ENCODE measurements at regions not wholly inside any gene's neighbourhood (a gene's known extent, or its start where the extent isn't known, plus 50 kb on each side); places are given as distances from the start of the nearest gene placed in this dataset.

DNA sequence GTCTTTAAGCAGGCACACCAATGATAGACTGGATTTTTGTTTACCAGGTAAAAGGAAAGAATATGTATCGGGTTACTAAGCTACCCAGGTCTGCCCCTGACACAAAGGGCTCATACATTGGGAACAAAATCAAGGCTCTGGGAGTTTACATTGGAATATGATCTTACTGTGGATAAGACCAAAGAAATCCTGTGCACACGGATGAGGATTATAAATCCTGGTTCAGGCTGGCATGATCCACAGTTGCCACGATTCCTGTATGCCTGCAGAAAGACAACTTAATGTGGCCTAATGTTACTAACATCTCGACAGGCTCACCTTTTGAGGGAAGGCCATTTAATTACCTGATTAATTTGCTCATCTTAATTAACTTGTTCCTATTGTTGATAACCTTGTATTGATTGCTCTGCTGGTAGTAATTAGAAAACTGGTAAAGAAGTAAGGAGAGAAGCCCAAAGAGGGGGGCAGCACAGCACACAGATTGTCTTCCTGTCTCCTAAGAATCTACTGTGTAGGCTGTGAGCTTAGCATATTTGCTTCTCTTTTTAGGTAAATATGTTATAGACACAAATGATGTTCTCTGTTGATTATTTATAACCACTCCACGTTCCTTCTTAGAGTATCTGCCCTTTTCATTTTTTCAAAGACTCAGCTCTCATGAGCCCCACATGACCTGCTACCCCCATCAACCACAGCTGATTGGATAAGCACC, 51.0 kb upstream of the TOX3 start:
- DNase-seq (ENCODE audit: low spot score), result peak; percentile 31
- Histone ChIP-seq H3K27me3 (ENCODE audit: control insufficient read depth in 3 of 3, insufficient read depth in 3 of 3, low read depth in 1 of 3, low read length in 3 of 3) (no peaks in the 10 kb centered on the region), H3K27ac (replicated peaks; ENCODE audit: low read length) (no peak overlapping the region), H3K4me3 (ENCODE audit: low read length in 2 of 2) (no peak overlapping the region), H2AFZ (ENCODE audit: low read length) (no peak overlapping the region), H2BK15ac (ENCODE audit: low read length) (no peak overlapping the region), H3K4me1 (ENCODE audit: control insufficient read depth in 2 of 2, insufficient read depth in 1 of 2, low read depth in 1 of 2, low read length in 2 of 2) (peaks cover 0 to 3% of the 10 kb centered on the region in 2 donors), H2AK5ac (ENCODE audit: low read depth, low read length) (no peak overlapping the region), H2BK12ac (ENCODE audit: low read length) (no peak overlapping the region), H3K36me3 (replicated peaks in 1 of 2; ENCODE audit: control insufficient read depth in 2 of 2, insufficient read depth in 2 of 2, low read length in 2 of 2) (no peaks in the 10 kb centered on the region), H3K4me2 (ENCODE audit: insufficient read depth, low read length, poor library complexity, severe bottlenecking) (no peak overlapping the region), H3K9ac (ENCODE audit: low read depth, low read length, poor library complexity) (no peak overlapping the region), H3K14ac (ENCODE audit: low read length) (no peak overlapping the region), H3K18ac (ENCODE audit: low read length) (no peak overlapping the region), H4K91ac (ENCODE audit: low read depth, low read length, poor library complexity) (no peak overlapping the region), H3K79me1 (ENCODE audit: low read depth, low read length) (no peaks in the 10 kb centered on the region), H3K9me3 (replicated peaks in 1 of 2; ENCODE audit: control insufficient read depth in 2 of 2, insufficient read depth in 1 of 2, low read depth in 1 of 2, low read length in 2 of 2) (no peaks in the 10 kb centered on the region), H3K23ac (ENCODE audit: low read depth, low read length, poor library complexity) (no peak overlapping the region), H2BK120ac (ENCODE audit: low read depth, low read length) (no peak overlapping the region), H3K4ac (ENCODE audit: low read length) (no peak overlapping the region), H4K8ac (ENCODE audit: low read depth, low read length) (no peak overlapping the region), H2BK5ac (ENCODE audit: low read length) (no peak overlapping the region)
- no CpG with 5 or more reads among the region's 5 CpGs for WGBS, 2 donors (ENCODE audit: extremely low coverage in 2 of 2, insufficient read length in 2 of 2, insufficient replicate concordance in 1 of 2)

DNA sequence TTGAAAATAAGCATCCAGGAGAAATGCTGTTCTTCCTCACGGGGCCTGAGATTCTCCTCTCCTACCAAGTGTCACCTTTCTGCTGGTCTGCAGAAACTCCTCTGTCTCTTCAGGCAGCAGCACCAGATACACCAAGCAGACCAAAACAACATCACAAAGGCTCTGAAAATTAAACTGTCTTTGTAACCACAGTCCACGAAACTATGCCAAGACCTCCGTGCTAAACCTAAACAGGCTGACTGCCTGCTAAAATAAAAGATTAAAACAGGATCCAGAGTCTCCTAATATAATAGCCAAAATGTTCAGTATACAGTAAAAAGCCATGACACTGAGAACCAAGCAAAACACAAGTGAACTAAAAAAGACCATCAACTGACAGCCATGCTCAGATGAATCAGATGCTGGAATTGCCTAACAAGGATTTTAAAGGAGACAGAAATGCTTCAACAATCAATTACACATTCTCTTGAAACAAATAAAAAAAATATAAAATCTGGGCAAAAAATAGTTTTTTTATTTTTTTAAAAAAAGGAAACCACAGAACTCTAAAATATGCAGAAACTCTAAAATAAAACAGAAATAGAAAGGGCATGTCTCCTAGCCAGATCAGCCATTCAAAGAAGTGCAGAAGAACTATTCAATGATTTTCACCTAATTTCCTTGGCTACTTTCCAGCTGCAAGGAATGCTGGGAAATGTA, 50.3 kb upstream of the TOX3 start:
- no peak for DNase-seq (ENCODE audit: low spot score)
- Histone ChIP-seq H2AK5ac (ENCODE audit: low read depth, low read length) (no peak overlapping the region), H4K91ac (ENCODE audit: low read depth, low read length, poor library complexity) (no peak overlapping the region), H3K9me3 (replicated peaks in 1 of 2; ENCODE audit: control insufficient read depth in 2 of 2, insufficient read depth in 1 of 2, low read depth in 1 of 2, low read length in 2 of 2) (no peaks in the 10 kb centered on the region), H3K27me3 (ENCODE audit: control insufficient read depth in 3 of 3, insufficient read depth in 3 of 3, low read depth in 1 of 3, low read length in 3 of 3) (no peaks in the 10 kb centered on the region), H3K9ac (ENCODE audit: low read depth, low read length, poor library complexity) (no peak overlapping the region), H3K36me3 (replicated peaks in 1 of 2; ENCODE audit: control insufficient read depth in 2 of 2, insufficient read depth in 2 of 2, low read length in 2 of 2) (no peaks in the 10 kb centered on the region), H3K4me3 (ENCODE audit: low read length in 2 of 2) (no peak overlapping the region), H3K14ac (ENCODE audit: low read length) (no peak overlapping the region), H2BK5ac (ENCODE audit: low read length) (no peak overlapping the region), H3K23ac (ENCODE audit: low read depth, low read length, poor library complexity) (no peak overlapping the region), H3K79me1 (ENCODE audit: low read depth, low read length) (no peaks in the 10 kb centered on the region), H3K27ac (replicated peaks; ENCODE audit: low read length) (no peak overlapping the region), H3K4me2 (ENCODE audit: insufficient read depth, low read length, poor library complexity, severe bottlenecking) (no peak overlapping the region), H3K18ac (ENCODE audit: low read length) (no peak overlapping the region), H4K8ac (ENCODE audit: low read depth, low read length) (no peak overlapping the region), H2AFZ (ENCODE audit: low read length) (no peak overlapping the region), H2BK12ac (ENCODE audit: low read length) (no peak overlapping the region), H2BK120ac (ENCODE audit: low read depth, low read length) (no peak overlapping the region), H2BK15ac (ENCODE audit: low read length) (no peak overlapping the region), H3K4ac (ENCODE audit: low read length) (no peak overlapping the region), H3K4me1 (ENCODE audit: control insufficient read depth in 2 of 2, insufficient read depth in 1 of 2, low read depth in 1 of 2, low read length in 2 of 2) (peaks cover 0 to 3% of the 10 kb centered on the region in 2 donors)
- WGBS, 2 donors (ENCODE audit: extremely low coverage in 2 of 2, insufficient read length in 2 of 2, insufficient replicate concordance in 1 of 2), result no CpG with 5 or more reads among the region's 3 CpGs

All from neuronal stem cell (in vitro differentiated cells).